GM19351 (cell line): ENCODE measurements at regions not wholly inside any gene's neighbourhood (a gene's known extent, or its start where the extent isn't known, plus 50 kb on each side); places are given as distances from the start of the nearest gene placed in this dataset.
"Not testable (repeated sequence)": the region's sequence is repeated elsewhere in the genome, so short reads cannot be mapped to it uniquely, and the experiment has no call there.

Experiments used
- ATAC-seq: cut with Tn5 transposase; IDR thresholded peaks from one replicate; pipeline ENCODE4 v1.9.1; 2021; ENCODE audit warnings: mild to moderate bottlenecking, moderate library complexity; ENCODE audit not compliant: unreplicated experiment

DNA sequence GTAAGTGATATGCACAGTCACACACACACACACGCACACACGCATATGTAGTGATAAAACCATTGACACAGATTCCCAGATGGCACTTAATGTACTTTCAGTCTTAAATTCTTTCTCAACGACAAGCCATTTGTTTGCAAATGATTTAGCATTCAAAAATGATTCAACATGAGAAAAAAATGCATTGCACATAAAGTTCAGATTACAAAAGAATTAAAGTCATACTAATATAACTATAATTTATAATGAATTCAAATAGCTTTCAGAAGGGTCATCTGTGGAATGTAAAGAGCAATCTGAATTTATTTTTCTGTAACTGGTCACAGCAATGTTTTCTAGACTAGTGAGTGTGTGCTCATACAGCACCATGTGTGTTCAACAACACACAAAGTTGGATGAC is 521.6 kb upstream of the ZNF337 start:
- ATAC-seq, result no peak

GRCh38 chr20:26216025-26216424 is 519.4 kb upstream of the ZNF337 start:
- ATAC-seq, result no peak

GRCh38 chr20:26214991-26215390 is 518.3 kb upstream of the ZNF337 start:
- ATAC-seq, result no peak

- no peak for ATAC-seq
Measured at GRCh38 chr20:26209171-26209941, 512.7 kb upstream of the ZNF337 start.

DNA sequence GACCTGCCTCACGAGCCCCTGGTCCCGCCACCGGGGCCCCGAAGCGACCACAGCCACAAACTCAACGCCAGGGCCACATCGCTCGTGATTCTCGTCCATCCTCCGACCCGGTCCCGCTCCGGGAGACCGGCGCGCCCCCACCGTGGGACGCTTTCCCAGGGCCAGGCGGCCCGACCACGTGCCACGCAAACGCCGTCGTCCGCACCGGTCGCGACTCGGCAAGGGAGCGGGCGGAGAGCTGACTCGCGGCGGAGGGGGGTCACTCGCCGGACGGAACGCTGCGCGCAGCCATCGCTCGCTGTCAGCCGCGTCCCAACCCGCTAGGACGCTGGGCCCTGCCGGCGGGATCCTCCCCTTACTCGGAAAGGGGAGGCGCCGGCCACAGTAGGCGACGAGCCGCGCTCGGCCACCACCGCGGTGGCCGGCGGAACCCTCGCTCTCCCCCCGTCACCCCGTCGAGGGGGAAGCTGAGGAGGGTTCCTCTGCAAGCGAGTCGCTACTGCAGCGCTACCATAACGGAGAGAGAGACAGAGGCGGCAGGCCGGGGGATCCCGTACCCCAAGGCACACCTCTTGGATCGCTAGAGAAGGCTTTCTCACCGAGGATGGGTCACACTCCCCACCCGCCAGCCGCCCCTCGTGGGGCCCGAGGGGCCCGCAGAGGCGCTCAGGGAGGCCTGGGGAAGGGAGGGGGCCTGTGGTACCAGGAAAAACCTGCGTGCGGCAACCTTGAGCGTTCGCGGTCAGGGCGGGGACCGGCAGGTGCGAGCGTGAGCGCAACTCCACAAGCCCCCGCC is 511.8 kb upstream of the ZNF337 start:
- ATAC-seq, result no peak

DNA sequence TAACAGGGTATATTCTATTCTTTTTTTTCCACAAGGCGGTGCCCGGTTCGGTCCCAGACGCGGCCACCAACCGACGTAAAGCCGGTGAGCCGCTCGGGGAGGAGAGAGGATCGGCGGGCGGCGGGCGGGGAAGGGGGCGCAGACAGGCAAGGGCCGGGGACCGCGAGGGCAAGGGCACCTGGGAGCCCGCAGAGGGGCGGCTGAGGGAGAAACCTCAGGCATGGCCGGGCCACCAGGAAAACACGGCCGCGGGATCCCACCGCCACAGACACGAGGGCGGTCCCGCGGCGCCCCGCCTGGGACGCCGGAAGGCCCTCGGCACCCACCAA is 511.3 kb upstream of the ZNF337 start:
- ATAC-seq, result not testable (repeated sequence)

- ATAC-seq, result no peak
Measured at GRCh38 chr20:26207237-26207966, 510.7 kb upstream of the ZNF337 start.

- ATAC-seq, result no peak
Measured at GRCh38 chr20:26205350-26205749, 508.7 kb upstream of the ZNF337 start.

- ATAC-seq, result not testable (repeated sequence)
Measured at GRCh38 chr20:26201026-26201425, 504.4 kb upstream of the ZNF337 start.

DNA sequence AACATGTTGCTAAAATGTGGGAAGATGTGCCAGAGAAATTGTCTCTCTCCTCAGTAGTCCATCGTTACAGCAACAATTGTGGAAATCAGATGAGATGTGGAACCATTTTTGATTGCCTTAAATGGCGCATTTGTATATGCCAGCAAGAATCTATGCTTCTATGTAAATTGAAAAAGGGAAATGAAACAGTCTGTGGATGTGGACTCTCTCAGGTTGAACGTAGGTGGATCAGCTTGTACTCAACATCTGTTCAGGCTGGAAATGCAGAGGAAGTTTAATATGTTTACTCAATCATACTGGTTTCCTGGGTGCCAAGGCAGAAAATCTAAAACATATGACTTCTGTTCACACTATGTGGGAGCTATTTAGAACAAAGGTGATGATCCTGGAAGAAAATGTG is 490.7 kb upstream of the ZNF337 start:
- peak; percentile 57 for ATAC-seq

DNA sequence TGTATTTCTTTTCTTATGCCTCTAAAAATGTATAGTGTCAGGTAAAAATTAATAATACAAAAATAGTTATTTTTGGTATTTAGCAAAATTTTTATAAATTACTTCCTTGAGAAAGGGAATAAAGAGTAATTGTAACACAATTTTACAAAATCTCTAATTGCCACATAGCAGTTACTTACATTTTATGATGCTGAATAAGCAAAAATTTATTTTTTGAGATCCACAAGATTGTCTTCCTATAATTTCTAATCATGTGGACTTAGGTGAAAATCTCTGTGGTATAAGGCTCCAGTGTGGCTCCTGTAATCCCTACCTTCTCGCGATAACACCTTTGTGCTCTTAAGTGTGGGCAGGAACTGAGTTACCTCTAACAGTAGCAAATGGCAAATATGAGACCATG is 487.1 kb upstream of the ZNF337 start:
- ATAC-seq, result not testable (repeated sequence)

DNA sequence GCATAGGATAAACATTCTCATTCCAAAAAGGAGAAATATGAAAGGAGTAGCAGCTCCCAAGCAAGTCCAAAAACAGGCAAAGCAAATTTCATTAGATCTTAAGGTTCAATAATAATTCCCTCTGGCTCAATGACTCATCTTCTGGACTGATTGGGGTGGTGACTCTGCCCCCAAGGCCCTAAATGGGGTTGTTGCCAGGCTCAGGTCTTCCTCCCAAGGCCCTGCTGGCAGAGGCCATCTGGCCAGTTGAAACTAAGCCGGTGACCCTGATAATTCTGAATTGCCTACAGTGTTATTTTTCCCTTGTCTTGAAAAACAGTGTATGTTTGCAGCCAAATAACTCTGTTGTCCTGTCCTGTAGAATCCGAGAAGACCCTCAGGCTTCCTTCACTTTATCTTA is 484.7 kb upstream of the ZNF337 start:
- not testable (repeated sequence) for ATAC-seq

DNA sequence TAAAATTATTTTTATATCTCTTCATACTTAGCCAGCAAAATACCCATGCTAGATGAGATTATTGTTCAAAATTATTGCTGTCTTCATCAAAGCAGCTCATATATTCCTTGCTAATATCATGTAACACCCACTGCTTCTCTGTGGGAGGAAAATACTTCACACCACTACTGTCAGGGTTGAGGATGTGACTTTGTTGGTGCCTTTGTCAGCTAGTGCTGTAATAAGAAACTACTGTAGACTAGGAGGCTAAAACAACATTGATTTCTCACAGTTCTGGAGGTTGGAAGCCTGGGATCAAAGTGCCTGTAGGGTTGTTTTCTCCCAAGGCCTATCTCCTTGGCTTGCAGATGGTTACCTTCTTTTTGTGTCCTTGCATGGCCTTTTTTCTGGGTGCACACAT is 475.2 kb upstream of the ZNF337 start:
- ATAC-seq, result not testable (repeated sequence)

DNA sequence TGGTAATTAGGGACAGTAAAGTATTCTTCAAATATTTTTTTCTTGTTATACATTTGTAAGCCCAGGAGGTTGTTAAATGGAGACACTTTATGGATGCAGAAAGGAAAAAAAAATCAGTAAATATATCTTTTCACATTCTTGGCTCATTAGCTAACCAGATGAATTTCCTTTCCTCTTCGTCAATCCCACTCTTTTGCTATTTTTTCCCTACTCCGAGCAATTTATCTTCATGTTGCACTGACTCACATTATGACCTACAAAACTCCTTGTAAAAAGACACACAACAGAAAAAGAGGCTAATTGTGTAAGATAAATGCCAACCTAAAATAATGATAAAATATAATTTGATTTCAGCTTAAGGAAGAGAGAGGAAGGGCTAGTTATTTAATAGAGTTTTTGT is 472.9 kb upstream of the ZNF337 start:
- no peak for ATAC-seq

DNA sequence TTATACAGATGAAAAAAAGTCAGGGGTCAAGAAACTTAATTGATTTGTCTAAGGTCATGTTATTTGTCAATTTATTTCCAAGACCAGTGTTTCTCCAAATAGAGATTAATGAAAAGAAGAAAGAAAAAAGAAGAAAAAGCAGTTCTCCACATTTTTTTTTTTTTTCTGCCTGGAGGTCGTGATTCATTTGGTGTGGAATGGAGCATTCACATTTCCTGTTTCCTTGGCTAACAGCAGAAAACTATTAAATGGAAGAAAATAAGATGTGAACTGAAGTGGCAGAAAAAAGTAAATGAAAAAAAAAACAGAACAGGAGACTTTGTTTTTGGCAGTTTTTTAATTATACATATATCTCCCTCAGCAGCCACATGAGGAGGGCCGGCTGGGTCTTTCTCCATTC is 470.8 kb upstream of the ZNF337 start:
- no peak for ATAC-seq

GRCh38 chr20:26163890-26164289 is 467.2 kb upstream of the ZNF337 start:
- ATAC-seq, result no peak

GRCh38 chr20:26163151-26163550 is 466.5 kb upstream of the ZNF337 start:
- ATAC-seq, result not testable (repeated sequence)

GRCh38 chr20:26161741-26162140 is 465.1 kb upstream of the ZNF337 start:
- not testable (repeated sequence) for ATAC-seq

DNA sequence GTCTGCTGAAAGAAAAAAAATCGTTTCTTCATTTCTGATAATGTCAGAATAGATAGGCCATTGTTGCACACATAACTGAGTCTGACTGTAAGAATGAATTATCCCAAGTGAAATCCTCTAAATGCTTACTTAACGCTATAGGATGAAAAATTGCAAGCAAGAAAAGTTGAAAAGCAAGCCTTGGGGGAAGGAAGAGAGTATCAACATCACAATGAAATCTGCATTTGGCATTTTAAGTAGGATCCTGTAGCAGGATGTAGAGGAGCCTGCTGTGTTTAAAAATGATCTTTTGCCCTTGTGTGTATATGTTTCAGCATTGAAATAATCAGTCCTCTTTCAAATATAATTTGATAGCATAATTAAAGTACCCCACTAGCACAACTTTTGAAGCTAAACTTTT is 464.3 kb upstream of the ZNF337 start:
- not testable (repeated sequence) for ATAC-seq

GRCh38 chr20:26154224-26154623 is 457.6 kb upstream of the ZNF337 start:
- ATAC-seq, result no peak

DNA sequence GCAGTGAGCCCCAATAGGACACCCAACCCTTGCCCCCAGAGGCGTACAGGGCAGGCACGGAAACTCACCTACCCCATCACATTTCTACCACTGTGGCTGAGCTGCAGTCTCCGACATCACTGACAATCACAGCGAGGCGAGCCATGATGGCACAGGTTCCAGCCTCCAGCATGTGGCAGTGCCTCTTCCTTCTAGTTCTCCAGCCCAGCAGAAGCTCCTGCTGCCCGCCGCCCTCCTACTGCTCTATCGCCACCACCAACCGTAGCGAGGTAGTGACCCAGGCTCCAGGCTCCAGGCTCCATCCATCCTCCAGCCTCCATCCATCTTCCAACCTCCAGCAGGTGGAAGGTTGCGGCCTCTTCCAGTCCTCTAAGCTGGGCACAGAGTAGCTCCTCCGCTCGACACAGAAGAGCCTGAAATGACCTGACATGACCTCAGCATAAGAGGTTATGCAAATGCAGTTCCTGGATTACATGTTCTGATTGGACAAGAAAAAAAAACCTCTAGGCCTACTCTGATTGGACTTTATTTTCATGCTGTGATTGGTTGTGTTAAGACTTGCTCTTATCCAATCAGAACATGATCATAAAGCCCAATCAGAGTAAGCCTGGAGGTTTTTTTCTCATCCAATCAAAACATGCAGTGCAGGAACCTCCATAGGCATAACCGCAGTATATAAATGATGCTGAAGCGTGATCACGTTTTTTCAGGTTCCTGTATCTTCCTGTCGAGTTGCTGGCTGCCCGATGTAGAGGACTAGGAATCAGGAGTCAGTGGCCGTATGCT is 438.9 kb upstream of the ZNF337 start:
- ATAC-seq, result no peak
